H1 (cell line): ENCODE measurements at regions not wholly inside any gene's neighbourhood (a gene's known extent, or its start where the extent isn't known, plus 50 kb on each side); places are given as distances from the start of the nearest gene placed in this dataset.

Source experiments
- CTCF ChIA-PET: fragments of 300-600 bp; sonication (Branson Sonifier 250); formaldehyde crosslinking; loops from one replicate; lab custom pipeline; 2021; ENCODE audit not compliant: partially characterized antibody; lab: Charles Lee
- POLR2A ChIA-PET: fragments of 300-600 bp; sonication (Branson Sonifier 250); formaldehyde crosslinking; loops from one replicate; lab custom pipeline; 2021; ENCODE audit warnings: inconsistent platforms; ENCODE audit not compliant: partially characterized antibody; lab: Charles Lee
- DNase-seq, 2 experiments: peaks; one replicate each; pipeline versions ENCODE4 v3.0.0 to v3.0.0-alpha.2; 2010 to 2022; ENCODE audit warnings: low spot score in 2 of 2, low read depth in 1 of 2, mixed read lengths in 1 of 2
- FAIRE-seq: peaks from 2 replicates; lab custom pipeline; 2011; peaks lifted over from hg19 to GRCh38; lab: Jason Lieb, UNC
- H2AFZ ChIP-seq: 2 replicates; pipeline ENCODE4 v1.8.1; 2012; ENCODE audit warnings: low read length, inconsistent platforms
- H2AK5ac ChIP-seq: 2 replicates; pipeline ENCODE4 v1.6.1; 2013; ENCODE audit warnings: low read depth, low read length
- H2BK120ac ChIP-seq: replicated peaks from 2 replicates; pipeline ENCODE3; 2013; ENCODE audit warnings: low read depth, low read length, inconsistent platforms
- H2BK12ac ChIP-seq: 2 replicates; pipeline ENCODE4 v1.6.1; 2013; ENCODE audit warnings: low read depth, low read length
- H2BK15ac ChIP-seq: 2 replicates; pipeline ENCODE4 v1.6.1; 2013; ENCODE audit warnings: low read length
- H2BK20ac ChIP-seq: 2 replicates; pipeline ENCODE4 v1.6.1; 2013; ENCODE audit warnings: low read length
- H2BK5ac ChIP-seq: 2 replicates; pipeline ENCODE4 v1.6.1; 2013; ENCODE audit warnings: low read depth, low read length
- H3K14ac ChIP-seq: 2 replicates; pipeline ENCODE4 v1.6.1; 2013; ENCODE audit warnings: inconsistent platforms; ENCODE audit not compliant: insufficient read length
- H3K18ac ChIP-seq: 2 replicates; pipeline ENCODE4 v1.6.1; 2013; ENCODE audit warnings: low read length; ENCODE audit errors: extremely low read depth
- H3K23ac ChIP-seq: 2 replicates; pipeline ENCODE4 v1.6.1; 2013; ENCODE audit warnings: inconsistent platforms; ENCODE audit not compliant: insufficient read length
- H3K23me2 ChIP-seq: 2 replicates; pipeline ENCODE4 v1.6.1; 2013; ENCODE audit warnings: low read depth, low read length
- H3K27ac ChIP-seq: 2 replicates; pipeline ENCODE4 v1.6.1; 2011; ENCODE audit warnings: low read depth, low read length, inconsistent platforms
- H3K27me3 ChIP-seq, 4 experiments: replicated peaks in 1 of 4; 1 replicate in 1 of 4; 2 replicates in 3 of 4; pipeline versions ENCODE4 v1.6.1 to v1.8.1; 2011 to 2013; ENCODE audit warnings: low read length in 3 of 4, mild to moderate bottlenecking in 3 of 4, inconsistent platforms in 2 of 4, mixed read lengths in 2 of 4, moderate library complexity in 1 of 4; ENCODE audit not compliant: control insufficient read depth in 3 of 4, insufficient read depth in 3 of 4; ENCODE audit errors: extremely low read depth in 1 of 4
- H3K36me3 ChIP-seq, 4 experiments: 2 replicates each; pipeline versions ENCODE4 v1.6.1 to v1.8.1; 2011 to 2013; ENCODE audit warnings: mild to moderate bottlenecking in 4 of 4, low read length in 3 of 4, moderate library complexity in 2 of 4, control low read depth in 1 of 4, inconsistent platforms in 1 of 4; ENCODE audit not compliant: insufficient read depth in 4 of 4, control insufficient read depth in 2 of 4
- H3K4ac ChIP-seq: replicated peaks from 2 replicates; pipeline ENCODE3; 2013; ENCODE audit warnings: low read length, low read depth, mixed read lengths, inconsistent platforms; ENCODE audit not compliant: insufficient read length
- H3K4me1 ChIP-seq, 4 experiments: replicated peaks in 1 of 4; 1 replicate in 1 of 4; 2 replicates in 3 of 4; pipeline versions ENCODE4 v1.6.1 to v1.8.1; 2011 to 2013; ENCODE audit warnings: low read length in 3 of 4, inconsistent platforms in 2 of 4, mixed read lengths in 1 of 4; ENCODE audit not compliant: insufficient read depth in 4 of 4, control insufficient read depth in 3 of 4
- H3K4me2 ChIP-seq, 2 experiments: 2 replicates each; pipeline versions ENCODE4 v1.6.1 to v1.8.1; 2011 to 2013; ENCODE audit warnings: low read depth in 2 of 2, low read length in 2 of 2, control low read depth in 1 of 2, inconsistent platforms in 1 of 2, mild to moderate bottlenecking in 1 of 2; ENCODE audit not compliant: insufficient read depth in 1 of 2
- H3K4me3 ChIP-seq, 4 experiments: fragments of 200-600, 300-600 bp in 1 of 4; sonication (generic), shearing (Covaris generic), sonication (Bioruptor Twin) in 1 of 4; 2 replicates each; pipeline versions ENCODE4 v1.5.1 to v1.8.1; 2011 to 2016; ENCODE audit warnings: low read length in 4 of 4, low read depth in 3 of 4, control low read depth in 2 of 4, inconsistent platforms in 2 of 4, mild to moderate bottlenecking in 2 of 4, mixed read lengths in 1 of 4, moderate library complexity in 1 of 4; ENCODE audit not compliant: insufficient read depth in 2 of 4; ENCODE audit errors: extremely low read depth in 1 of 4
- H3K56ac ChIP-seq: replicated peaks from 2 replicates; pipeline ENCODE3; 2013; ENCODE audit warnings: low read depth, mild to moderate bottlenecking, mixed read lengths, low read length, inconsistent platforms; ENCODE audit not compliant: insufficient read length
- H3K79me1 ChIP-seq: 2 replicates; pipeline ENCODE4 v1.6.1; 2013; ENCODE audit warnings: low read depth, low read length, control low read depth
- H3K79me2 ChIP-seq, 2 experiments: 2 replicates each; pipeline versions ENCODE4 v1.6.1 to v1.8.1; 2012 to 2013; ENCODE audit warnings: low read length in 2 of 2, mild to moderate bottlenecking in 2 of 2, inconsistent platforms in 1 of 2; ENCODE audit not compliant: insufficient read depth in 2 of 2, control insufficient read depth in 1 of 2
- H3K9ac ChIP-seq, 4 experiments: replicated peaks in 1 of 4; 1 replicate in 1 of 4; 2 replicates in 3 of 4; pipeline versions ENCODE4 v1.6.1 to v1.8.1; 2011 to 2013; ENCODE audit warnings: low read depth in 3 of 4, low read length in 3 of 4, control low read depth in 2 of 4, mild to moderate bottlenecking in 2 of 4, moderate library complexity in 2 of 4, inconsistent platforms in 1 of 4; ENCODE audit errors: extremely low read depth in 1 of 4
- H3K9me3 ChIP-seq, 2 experiments: 2 replicates each; pipeline versions ENCODE4 v1.6.1 to v1.8.1; 2012 to 2013; ENCODE audit warnings: mild to moderate bottlenecking in 2 of 2, moderate library complexity in 2 of 2, control low read depth in 1 of 2, inconsistent platforms in 1 of 2, low read depth in 1 of 2, low read length in 1 of 2, mixed read lengths in 1 of 2; ENCODE audit not compliant: insufficient read depth in 2 of 2
- H4K20me1 ChIP-seq, 2 experiments: replicated peaks in 1 of 2; 2 replicates each; pipeline versions ENCODE3 to v1.8.1; 2011 to 2013; ENCODE audit warnings: inconsistent platforms in 2 of 2, low read length in 2 of 2, mild to moderate bottlenecking in 1 of 2; ENCODE audit not compliant: insufficient read depth in 2 of 2, control insufficient read depth in 1 of 2
- H4K5ac ChIP-seq: 2 replicates; pipeline ENCODE4 v1.6.1; 2013; ENCODE audit warnings: low read length, low read depth, mixed read lengths, inconsistent platforms; ENCODE audit not compliant: insufficient read length
- H4K8ac ChIP-seq: 2 replicates; pipeline ENCODE4 v1.8.0; 2013; ENCODE audit warnings: mild to moderate bottlenecking, moderate library complexity, low read length, inconsistent platforms; ENCODE audit not compliant: insufficient read depth; ENCODE audit errors: extremely low read depth
- H4K91ac ChIP-seq: replicated peaks from 2 replicates; pipeline ENCODE3; 2013; ENCODE audit warnings: low read length, mixed read lengths, inconsistent platforms; ENCODE audit not compliant: insufficient read length
- CBX8 ChIP-seq: fragments of 300-800, 300-1000 bp; sonication (generic); IDR thresholded peaks from 2 replicates; pipeline ENCODE4 v1.7.1; 2016; ENCODE audit warnings: low read depth, low read length, borderline replicate concordance
- POLR2AphosphoS5 ChIP-seq: IDR thresholded peaks from 2 replicates; pipeline ENCODE4 v1.6.1; 2011; ENCODE audit warnings: low read depth, low read length
- WGBS, 2 experiments: shearing (Covaris generic) in 1 of 2; methylation state at CpG; one replicate each; pipeline versions ENCODE4 v1.1.6 to v1.1.7; 2013 to 2015; ENCODE audit warnings: low lambda C conversion rate in 2 of 2, mixed read lengths in 2 of 2, inconsistent platforms in 1 of 2, low coverage in 1 of 2, missing lambda C conversion rate in 1 of 2; ENCODE audit not compliant: insufficient replicate concordance in 2 of 2, insufficient coverage in 1 of 2, insufficient read length in 1 of 2; ENCODE audit errors: extremely low coverage in 1 of 2, missing lambda C conversion rate in 1 of 2; 5-methylcytosine and 5-hydroxymethylcytosine counted together

DNA sequence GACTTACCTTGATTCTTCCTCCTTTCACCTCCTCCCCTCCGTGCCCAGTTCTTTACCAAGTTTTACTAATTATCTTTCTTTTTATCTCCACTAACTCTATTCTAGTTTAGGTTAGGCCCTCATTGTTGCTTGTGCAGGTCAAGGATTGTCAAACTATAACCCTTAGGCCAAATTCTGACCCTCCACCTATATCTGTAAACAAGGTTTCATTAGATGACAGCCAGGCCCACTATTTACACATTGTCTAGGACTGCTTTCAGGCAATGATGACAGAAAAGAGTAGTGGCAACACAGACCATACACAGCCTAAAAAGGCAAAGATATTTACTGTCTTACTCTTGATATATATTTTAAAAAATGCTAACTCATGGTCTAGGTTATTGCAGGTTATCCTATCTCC lies 212.0 kb downstream of the RAD51AP2 start:
- Histone ChIP-seq H3K23ac (no peak overlapping the region), H4K20me1 (no peaks in the 10 kb centered on the region), H3K56ac (no peak overlapping the region), H2AK5ac (no peak overlapping the region), H3K36me3 (no peaks in the 10 kb centered on the region), H3K4me3 (no peak overlapping the region), H2AFZ (no peak overlapping the region), H4K5ac (no peak overlapping the region), H3K27me3 (no peaks in the 10 kb centered on the region), H2BK12ac (no peak overlapping the region), H3K9me3 (no peaks in the 10 kb centered on the region), H3K18ac (no peak overlapping the region), H3K23me2 (no peaks in the 10 kb centered on the region), H3K4me2 (no peak overlapping the region), H2BK120ac (no peak overlapping the region), H3K4me1 (peaks cover 0 to 8% (median 3%) of the 10 kb centered on the region in 4 experiments; a peak in 4 of 7 replicates), H3K27ac (no peak overlapping the region), H3K79me1 (no peaks in the 10 kb centered on the region), H3K9ac (no peak overlapping the region), H3K14ac (no peak overlapping the region), H3K79me2 (no peaks in the 10 kb centered on the region), H4K91ac (no peak overlapping the region)
- CTCF ChIA-PET: interaction anchor here (1.4 to 1.6 kb wide), 2 partner anchors 135 to 531 kb away, joined by 3 read pairs; no protein-coding TSS in a partner anchor
- no peak for TF ChIP-seq POLR2AphosphoS5
- TF ChIP-seq CBX8: no peak
- TF ChIP-seq, all 59 proteins: peak for 0
- POLR2A ChIA-PET: no interaction called here
- Histone ChIP-seq H4K8ac (no peak overlapping the region), H2BK20ac (no peak overlapping the region), H2BK5ac (no peak overlapping the region), H3K4ac (no peak overlapping the region), H2BK15ac (no peak overlapping the region)
- WGBS, 2 experiments: 94% methylated on average over 1 of the region's 1 CpG; no CpG with 5 or more reads in 1 of the 2 experiments
- DNase-seq (no peak), FAIRE-seq (no peak)
